Effector memory CD4-positive, alpha-beta T cell (primary cell): ENCODE measurements at regions not wholly inside any gene's neighbourhood (a gene's known extent, or its start where the extent isn't known, plus 50 kb on each side); places are given as distances from the start of the nearest gene placed in this dataset.

ENCODE experiments used
- DNase-seq, 3 donors: peaks; one replicate each; pipeline ENCODE4 v3.0.0-alpha.2; 2020
- H3K27ac ChIP-seq: 2 replicates; pipeline ENCODE4 v1.7.0; 2013; ENCODE audit warnings: mild to moderate bottlenecking, low read length, moderate library complexity; ENCODE audit not compliant: insufficient read depth, poor library complexity, severe bottlenecking
- H3K27me3 ChIP-seq: replicated peaks from 2 replicates; pipeline ENCODE4 v1.7.0; 2013; ENCODE audit warnings: mild to moderate bottlenecking, low read length; ENCODE audit not compliant: insufficient read depth, control insufficient read depth, poor library complexity, severe bottlenecking
- H3K36me3 ChIP-seq: 2 replicates; pipeline ENCODE4 v1.7.0; 2013; ENCODE audit warnings: mild to moderate bottlenecking, low read length, moderate library complexity; ENCODE audit not compliant: control insufficient read depth, insufficient read depth
- H3K4me1 ChIP-seq: 2 replicates; pipeline ENCODE4 v1.7.0; 2013; ENCODE audit warnings: low read length, mild to moderate bottlenecking; ENCODE audit not compliant: control insufficient read depth, insufficient read depth, poor library complexity, severe bottlenecking
- H3K4me3 ChIP-seq: 2 replicates; pipeline ENCODE4 v1.7.0; 2013; ENCODE audit warnings: low read length, low read depth, mild to moderate bottlenecking; ENCODE audit not compliant: insufficient read depth, poor library complexity, severe bottlenecking
- H3K9me3 ChIP-seq: 2 replicates; pipeline ENCODE4 v1.7.0; 2013; ENCODE audit warnings: mild to moderate bottlenecking, low read length, moderate library complexity; ENCODE audit not compliant: control insufficient read depth

GRCh38 chr2:224242561-224242960, 159.3 kb downstream of the FAM124B start:
- H3K36me3 ChIP-seq, result no peaks in the 10 kb centered on the region
- H3K27ac ChIP-seq, result no peak overlapping the region
- DNase-seq, result no peak
- H3K27me3 ChIP-seq, result no peaks in the 10 kb centered on the region
- no peak overlapping the region for H3K4me3 ChIP-seq
- no peaks in the 10 kb centered on the region for H3K9me3 ChIP-seq
- H3K4me1 ChIP-seq, result no peaks in the 10 kb centered on the region

GRCh38 chr2:224241812-224242211, 160.1 kb downstream of the FAM124B start:
- no peaks in the 10 kb centered on the region for H3K27me3 ChIP-seq
- H3K27ac ChIP-seq, result no peak overlapping the region
- no peaks in the 10 kb centered on the region for H3K36me3 ChIP-seq
- no peak overlapping the region for H3K4me3 ChIP-seq
- H3K4me1 ChIP-seq, result no peaks in the 10 kb centered on the region
- H3K9me3 ChIP-seq, result no peaks in the 10 kb centered on the region
- no peak for DNase-seq

- no peaks in the 10 kb centered on the region for H3K27me3 ChIP-seq
- H3K36me3 ChIP-seq, result no peaks in the 10 kb centered on the region
- no peak overlapping the region for H3K27ac ChIP-seq
- no peak overlapping the region for H3K4me3 ChIP-seq
- H3K4me1 ChIP-seq, result no peaks in the 10 kb centered on the region
- DNase-seq, result no peak
- H3K9me3 ChIP-seq, result no peaks in the 10 kb centered on the region
Measured at GRCh38 chr2:224241001-224241400, 160.9 kb downstream of the FAM124B start.

GRCh38 chr2:224223851-224224555, 177.9 kb downstream of the FAM124B start:
- H3K4me1 ChIP-seq, result no peaks in the 10 kb centered on the region
- no peak for DNase-seq
- H3K9me3 ChIP-seq, result no peaks in the 10 kb centered on the region
- H3K27ac ChIP-seq, result no peak overlapping the region
- no peak overlapping the region for H3K4me3 ChIP-seq
- H3K27me3 ChIP-seq, result no peaks in the 10 kb centered on the region
- H3K36me3 ChIP-seq, result no peaks in the 10 kb centered on the region

- Histone ChIP-seq H3K36me3 (no peaks in the 10 kb centered on the region), H3K4me3 (no peak overlapping the region), H3K4me1 (no peaks in the 10 kb centered on the region), H3K9me3 (no peaks in the 10 kb centered on the region), H3K27ac (no peak overlapping the region), H3K27me3 (no peaks in the 10 kb centered on the region)
- DNase-seq, result no peak
Measured at GRCh38 chr2:224222974-224223373, 178.9 kb downstream of the FAM124B start.

GRCh38 chr2:224222291-224222690, 179.6 kb downstream of the FAM124B start:
- Histone ChIP-seq H3K4me3 (no peak overlapping the region), H3K9me3 (no peaks in the 10 kb centered on the region), H3K27ac (no peak overlapping the region), H3K27me3 (no peaks in the 10 kb centered on the region), H3K36me3 (no peaks in the 10 kb centered on the region), H3K4me1 (no peaks in the 10 kb centered on the region)
- DNase-seq, result no peak

GRCh38 chr2:224221455-224221913, 180.4 kb downstream of the FAM124B start:
- H3K4me1 ChIP-seq, result no peaks in the 10 kb centered on the region
- no peak for DNase-seq
- H3K27ac ChIP-seq, result no peak overlapping the region
- no peaks in the 10 kb centered on the region for H3K27me3 ChIP-seq
- H3K4me3 ChIP-seq, result no peak overlapping the region
- H3K36me3 ChIP-seq, result no peaks in the 10 kb centered on the region
- H3K9me3 ChIP-seq, result no peaks in the 10 kb centered on the region

GRCh38 chr2:224220586-224221255, 181.2 kb downstream of the FAM124B start:
- Histone ChIP-seq H3K4me1 (no peaks in the 10 kb centered on the region), H3K36me3 (no peaks in the 10 kb centered on the region), H3K27ac (no peak overlapping the region), H3K9me3 (no peaks in the 10 kb centered on the region), H3K27me3 (no peaks in the 10 kb centered on the region), H3K4me3 (no peak overlapping the region)
- no peak for DNase-seq

- H3K36me3 ChIP-seq, result no peaks in the 10 kb centered on the region
- DNase-seq, result no peak
- H3K27me3 ChIP-seq, result no peaks in the 10 kb centered on the region
- no peaks in the 10 kb centered on the region for H3K4me1 ChIP-seq
- H3K4me3 ChIP-seq, result no peak overlapping the region
- H3K27ac ChIP-seq, result no peak overlapping the region
- no peaks in the 10 kb centered on the region for H3K9me3 ChIP-seq
Measured at GRCh38 chr2:224219781-224220180, 180.7 kb upstream of the SERPINE2 start.

- H3K27ac ChIP-seq, result no peak overlapping the region
- H3K36me3 ChIP-seq, result no peaks in the 10 kb centered on the region
- H3K4me3 ChIP-seq, result no peak overlapping the region
- no peaks in the 10 kb centered on the region for H3K27me3 ChIP-seq
- H3K4me1 ChIP-seq, result no peaks in the 10 kb centered on the region
- DNase-seq, result no peak
- no peaks in the 10 kb centered on the region for H3K9me3 ChIP-seq
Measured at GRCh38 chr2:224217962-224218347, 178.9 kb upstream of the SERPINE2 start.
